B cell (primary cell): ENCODE measurements at regions not wholly inside any gene's neighbourhood (a gene's known extent, or its start where the extent isn't known, plus 50 kb on each side); places are given as distances from the start of the nearest gene placed in this dataset.

Experiments
- EZH2 ChIP-seq: IDR thresholded peaks from 2 replicates; pipeline ENCODE4 v1.6.1; 2012; ENCODE audit warnings: borderline replicate concordance, low read depth, mild to moderate bottlenecking, moderate library complexity, low read length; ENCODE audit not compliant: insufficient read depth, poor library complexity, severe bottlenecking
- TF ChIP-seq, protein P1 (sequence below): fragments of 200-600 bp; IDR thresholded peaks from one replicate; pipeline ENCODE4 v1.8.0; 2022; ENCODE audit warnings: antibody characterized with exemption, mild to moderate bottlenecking

GRCh38 chr2:41572154-41572553 lies 475.7 kb upstream of the PKDCC start:
- TF ChIP-seq, protein P1, sequence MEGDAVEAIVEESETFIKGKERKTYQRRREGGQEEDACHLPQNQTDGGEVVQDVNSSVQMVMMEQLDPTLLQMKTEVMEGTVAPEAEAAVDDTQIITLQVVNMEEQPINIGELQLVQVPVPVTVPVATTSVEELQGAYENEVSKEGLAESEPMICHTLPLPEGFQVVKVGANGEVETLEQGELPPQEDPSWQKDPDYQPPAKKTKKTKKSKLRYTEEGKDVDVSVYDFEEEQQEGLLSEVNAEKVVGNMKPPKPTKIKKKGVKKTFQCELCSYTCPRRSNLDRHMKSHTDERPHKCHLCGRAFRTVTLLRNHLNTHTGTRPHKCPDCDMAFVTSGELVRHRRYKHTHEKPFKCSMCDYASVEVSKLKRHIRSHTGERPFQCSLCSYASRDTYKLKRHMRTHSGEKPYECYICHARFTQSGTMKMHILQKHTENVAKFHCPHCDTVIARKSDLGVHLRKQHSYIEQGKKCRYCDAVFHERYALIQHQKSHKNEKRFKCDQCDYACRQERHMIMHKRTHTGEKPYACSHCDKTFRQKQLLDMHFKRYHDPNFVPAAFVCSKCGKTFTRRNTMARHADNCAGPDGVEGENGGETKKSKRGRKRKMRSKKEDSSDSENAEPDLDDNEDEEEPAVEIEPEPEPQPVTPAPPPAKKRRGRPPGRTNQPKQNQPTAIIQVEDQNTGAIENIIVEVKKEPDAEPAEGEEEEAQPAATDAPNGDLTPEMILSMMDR, result no peak
- TF ChIP-seq EZH2, result no peak
